IMR-90 (cell line): ENCODE measurements at regions not wholly inside any gene's neighbourhood (a gene's known extent, or its start where the extent isn't known, plus 50 kb on each side); places are given as distances from the start of the nearest gene placed in this dataset.

Experiments used
- ATAC-seq: fragments of 200-7000 bp; cut with Tn5 transposase; 2 replicates; pipeline ENCODE4 v1.9.1; 2020; ENCODE audit warnings: low read depth, mild to moderate bottlenecking, moderate library complexity
- BruUV-seq: library from RNA; stranded (reverse); fragments of 400-500 nt; replicated peaks from 2 replicates; lab custom pipeline; 2021; lab: Mats Ljungman, UMichigan
- CTCF ChIA-PET: fragments of 300-600 bp; formaldehyde crosslinking; extraction: SDS; loops from one replicate; lab custom pipeline; 2021; ENCODE audit warnings: antibody characterized with exemption; lab: Yijun Ruan, JAX
- POLR2A ChIA-PET: fragments of 300-600 bp; sonication (Branson Sonifier 250); formaldehyde crosslinking; loops from one replicate; lab custom pipeline; 2022; ENCODE audit warnings: antibody characterized with exemption; ENCODE audit not compliant: unreplicated experiment; lab: Charles Lee
- DNase-seq: peaks from one replicate; pipeline ENCODE4 v3.0.0; 2013
- H2AFZ ChIP-seq: replicated peaks from 2 replicates; pipeline ENCODE3; 2013; ENCODE audit warnings: low read length, mild to moderate bottlenecking; ENCODE audit not compliant: poor library complexity
- H2AK5ac ChIP-seq: 2 replicates; pipeline ENCODE4 v1.6.1; 2013; ENCODE audit warnings: low read depth, low read length, inconsistent platforms
- H2AK9ac ChIP-seq: replicated peaks from 2 replicates; pipeline ENCODE3; 2013; ENCODE audit warnings: mild to moderate bottlenecking, low read depth, low read length, moderate library complexity; ENCODE audit not compliant: poor library complexity
- H2BK120ac ChIP-seq: 2 replicates; pipeline ENCODE4 v1.6.1; 2013; ENCODE audit warnings: low read depth, low read length, inconsistent platforms
- H2BK15ac ChIP-seq: 3 replicates; pipeline ENCODE4 v1.6.1; 2013; ENCODE audit warnings: low read depth, low read length, inconsistent platforms
- H2BK20ac ChIP-seq: 2 replicates; pipeline ENCODE4 v1.6.1; 2013; ENCODE audit warnings: low read depth, mild to moderate bottlenecking, inconsistent platforms, low read length, moderate library complexity
- H2BK5ac ChIP-seq: 2 replicates; pipeline ENCODE4 v1.6.1; 2013; ENCODE audit warnings: mild to moderate bottlenecking, low read depth, low read length, inconsistent platforms; ENCODE audit not compliant: poor library complexity, severe bottlenecking
- H3K14ac ChIP-seq: replicated peaks from 2 replicates; pipeline ENCODE4 v1.6.1; 2013; ENCODE audit warnings: low read depth, low read length, inconsistent platforms
- H3K18ac ChIP-seq: 2 replicates; pipeline ENCODE4 v1.6.1; 2013; ENCODE audit warnings: low read depth, low read length, control low read depth
- H3K23ac ChIP-seq: 2 replicates; pipeline ENCODE4 v1.6.1; 2013; ENCODE audit warnings: low read depth, low read length, inconsistent platforms
- H3K27ac ChIP-seq: 2 replicates; pipeline ENCODE4 v1.5.1; 2013; ENCODE audit warnings: mild to moderate bottlenecking, control low read depth, low read length; ENCODE audit not compliant: insufficient read depth
- H3K27me3 ChIP-seq: 2 replicates; pipeline ENCODE4 v1.6.1; 2013; ENCODE audit warnings: low read length; ENCODE audit not compliant: control insufficient read depth, insufficient read depth
- H3K36me3 ChIP-seq: 2 replicates; pipeline ENCODE4 v1.6.1; 2013; ENCODE audit warnings: low read length, mixed read lengths; ENCODE audit not compliant: control insufficient read depth, insufficient read depth
- H3K4ac ChIP-seq: 2 replicates; pipeline ENCODE4 v1.6.1; 2013; ENCODE audit warnings: low read depth, low read length, inconsistent platforms
- H3K4me1 ChIP-seq: 2 replicates; pipeline ENCODE4 v1.6.1; 2013; ENCODE audit warnings: low read length, mixed read lengths; ENCODE audit not compliant: control insufficient read depth, insufficient read depth
- H3K4me2 ChIP-seq: 2 replicates; pipeline ENCODE4 v1.6.1; 2013; ENCODE audit warnings: low read depth, mild to moderate bottlenecking, control low read depth, low read length, moderate library complexity
- H3K4me3 ChIP-seq: 2 replicates; pipeline ENCODE4 v1.5.1; 2013; ENCODE audit warnings: low read depth, mild to moderate bottlenecking, control low read depth, low read length, moderate library complexity; ENCODE audit not compliant: insufficient read depth
- H3K56ac ChIP-seq: 2 replicates; pipeline ENCODE4 v1.6.1; 2013; ENCODE audit warnings: low read length, inconsistent platforms; ENCODE audit not compliant: insufficient read depth; ENCODE audit errors: extremely low read depth
- H3K79me1 ChIP-seq, 2 experiments: 2 replicates each; pipeline ENCODE4 v1.6.1; 2013; ENCODE audit warnings: low read length in 2 of 2, inconsistent platforms in 1 of 2, low read depth in 1 of 2
- H3K9ac ChIP-seq: 2 replicates; pipeline ENCODE4 v1.6.1; 2013; ENCODE audit warnings: low read depth, low read length, control low read depth
- H3K9me1 ChIP-seq: 2 replicates; pipeline ENCODE4 v1.6.1; 2013; ENCODE audit warnings: low read length, inconsistent platforms; ENCODE audit not compliant: insufficient read depth
- H3K9me3 ChIP-seq: 2 replicates; pipeline ENCODE4 v1.6.1; 2013; ENCODE audit warnings: low read length; ENCODE audit not compliant: control insufficient read depth, insufficient read depth
- H4K20me1 ChIP-seq: 2 replicates; pipeline ENCODE4 v1.6.1; 2013; ENCODE audit warnings: low read length, inconsistent platforms; ENCODE audit not compliant: insufficient read depth
- H4K5ac ChIP-seq: 2 replicates; pipeline ENCODE4 v1.6.1; 2013; ENCODE audit warnings: mild to moderate bottlenecking, low read depth, low read length, control low read depth
- H4K8ac ChIP-seq, 2 experiments: 2 replicates each; pipeline ENCODE4 v1.6.1; 2013; ENCODE audit warnings: low read depth in 2 of 2, low read length in 2 of 2, control low read depth in 1 of 2, inconsistent platforms in 1 of 2
- H4K91ac ChIP-seq: 2 replicates; pipeline ENCODE4 v1.6.1; 2013; ENCODE audit warnings: low read depth, low read length, inconsistent platforms; ENCODE audit not compliant: insufficient read depth
- BHLHE40 ChIP-seq: fragments of 150-350 bp; IDR thresholded peaks from 2 replicates; pipeline ENCODE4 v1.6.1; 2016; ENCODE audit warnings: mild to moderate bottlenecking, low read depth, low read length
- CEBPB ChIP-seq: IDR thresholded peaks from 2 replicates; pipeline ENCODE4 v1.6.1; 2012; ENCODE audit warnings: low read depth, low read length, improper control_type of control experiment
- CHD1 ChIP-seq: IDR thresholded peaks from 2 replicates; pipeline ENCODE4 v1.6.1; 2012; ENCODE audit warnings: low read depth, low read length, improper control_type of control experiment
- CTCF ChIP-seq: conservative IDR thresholded peaks from 2 replicates; pipeline ENCODE4 v1.5.1; 2012; ENCODE audit warnings: mild to moderate bottlenecking, low read depth, low read length, improper control_type of control experiment
- ELK1 ChIP-seq: fragments of 150-350 bp; IDR thresholded peaks from 2 replicates; pipeline ENCODE4 v1.6.1; 2016; ENCODE audit warnings: low read depth, mild to moderate bottlenecking, low read length, moderate library complexity, borderline replicate concordance
- FOS ChIP-seq: fragments of 150-350 bp; IDR thresholded peaks from 2 replicates; pipeline ENCODE4 v1.6.1; 2016; ENCODE audit warnings: low read depth, low read length
- MAFK ChIP-seq: IDR thresholded peaks from 2 replicates; pipeline ENCODE4 v1.6.1; 2012; ENCODE audit warnings: low read depth, low read length, improper control_type of control experiment
- MAZ ChIP-seq: IDR thresholded peaks from 2 replicates; pipeline ENCODE4 v1.6.1; 2012; ENCODE audit warnings: low read depth, mild to moderate bottlenecking, low read length, improper control_type of control experiment, moderate library complexity, borderline replicate concordance
- NFE2L2 ChIP-seq: fragments of 150-350 bp; IDR thresholded peaks from 2 replicates; pipeline ENCODE4 v1.6.1; 2016; ENCODE audit warnings: low read depth, mild to moderate bottlenecking, low read length
- POLR2A ChIP-seq: IDR thresholded peaks from 2 replicates; pipeline ENCODE4 v1.6.1; 2012; ENCODE audit warnings: mild to moderate bottlenecking, low read depth, low read length
- RAD21 ChIP-seq: IDR thresholded peaks from 2 replicates; pipeline ENCODE4 v1.6.1; 2012; ENCODE audit warnings: low read length, improper control_type of control experiment
- RCOR1 ChIP-seq: IDR thresholded peaks from 2 replicates; pipeline ENCODE4 v1.6.1; 2012; ENCODE audit warnings: mild to moderate bottlenecking, low read length, improper control_type of control experiment; ENCODE audit not compliant: insufficient replicate concordance
- RFX5 ChIP-seq: IDR thresholded peaks from 2 replicates; pipeline ENCODE4 v1.8.0; 2012; ENCODE audit warnings: low read depth, mild to moderate bottlenecking, low read length, moderate library complexity
- SMC3 ChIP-seq: fragments of 150-350 bp; IDR thresholded peaks from 2 replicates; pipeline ENCODE4 v1.6.1; 2016; ENCODE audit warnings: low read depth, mild to moderate bottlenecking, antibody characterized with exemption, low read length, moderate library complexity
- USF2 ChIP-seq: fragments of 150-350 bp; IDR thresholded peaks from 2 replicates; pipeline ENCODE4 v1.6.1; 2017; ENCODE audit warnings: mild to moderate bottlenecking, antibody characterized with exemption, low read length, low read depth
- WGBS, 2 experiments: methylation state at CpG; one replicate each; pipeline versions ENCODE4 v1.1.5 to v1.1.7; 2013; ENCODE audit warnings: missing lambda C conversion rate in 2 of 2; ENCODE audit not compliant: insufficient read length in 1 of 2; ENCODE audit errors: extremely low coverage in 2 of 2; 5-methylcytosine and 5-hydroxymethylcytosine counted together
- dilution Hi-C: fragments of 300-500 bp; cut with HindIII; formaldehyde crosslinking; loops from one replicate; pipeline ENCODE4 v1.14.3; 2018; ENCODE audit warnings: low sequenced_read_pairs; ENCODE audit not compliant: unreplicated experiment
- in situ Hi-C: fragments of 300-500 bp; cut with MboI; formaldehyde crosslinking; loops from 3 replicates; pipeline ENCODE4 v1.14.3; 2019; ENCODE audit warnings: low sequenced_read_pairs, inconsistent platforms, mixed read lengths
- intact Hi-C: fragments of 100-400 bp; cut with micrococcal nuclease; formaldehyde crosslinking; loops from 2 replicates; pipeline ENCODE4 v1.10.0; 2022

- H3K27me3 ChIP-seq = no peaks in the 10 kb centered on the region
- TF ChIP-seq POLR2A = no peak
- TF ChIP-seq CTCF = peak; percentile 38
- no peak for TF ChIP-seq MAFK
- TF ChIP-seq ELK1 = no peak
- TF ChIP-seq FOS = no peak
- 0 out of 2 replicates have a peak, but pooled peaks have one; percentile 25 for TF ChIP-seq SMC3
- TF ChIP-seq NFE2L2 = no peak
- no peak for TF ChIP-seq RFX5
- no peak for TF ChIP-seq CHD1
- TF ChIP-seq RCOR1 = no peak
- TF ChIP-seq BHLHE40 = no peak
- no peak for TF ChIP-seq CEBPB
- peak; percentile 41 for TF ChIP-seq RAD21
- no peak for TF ChIP-seq USF2
- no peak for TF ChIP-seq MAZ
- H3K4me1 ChIP-seq = no peaks in the 10 kb centered on the region
- no peak overlapping the region for H3K4me3 ChIP-seq
- H4K5ac ChIP-seq = no peak overlapping the region
- ChIA-PET POLR2A (no interaction called here), CTCF (interaction anchor here (0.5 to 1.2 kb wide), 3 partner anchors 16 to 747 kb away, joined by 3 read pairs; no protein-coding TSS in a partner anchor)
- no peak overlapping the region for H2BK5ac ChIP-seq
- H3K9ac ChIP-seq = no peak overlapping the region
- H4K8ac ChIP-seq = no peak overlapping the region
- no peak overlapping the region for H2AFZ ChIP-seq
- no peak overlapping the region for H3K4me2 ChIP-seq
- H3K79me1 ChIP-seq = no peaks in the 10 kb centered on the region
- H2AK5ac ChIP-seq = no peak overlapping the region
- H3K9me1 ChIP-seq = no peaks in the 10 kb centered on the region
- H4K20me1 ChIP-seq = no peaks in the 10 kb centered on the region
- H3K36me3 ChIP-seq = no peaks in the 10 kb centered on the region
- dilution Hi-C loops (no loop called here), intact Hi-C loops (loop anchor here (1.0 kb wide), 1 partner anchor 415 kb away; no protein-coding TSS in a partner anchor), in situ Hi-C loops (no loop called here)
- no peak overlapping the region for H4K91ac ChIP-seq
- no peak overlapping the region for H3K18ac ChIP-seq
- H3K9me3 ChIP-seq = no peaks in the 10 kb centered on the region
- no TSS peak for BruUV-seq
- H3K4ac ChIP-seq = no peak overlapping the region
- DNase-seq = peak; percentile 7
- ATAC-seq = peak; percentile 94
- WGBS, 2 experiments = no CpG with 5 or more reads among the region's 1 CpG
- no peak overlapping the region for H2BK15ac ChIP-seq
- H3K23ac ChIP-seq = no peak overlapping the region
- no peak overlapping the region for H2BK120ac ChIP-seq
- no peak overlapping the region for H2AK9ac ChIP-seq
- H3K14ac ChIP-seq = no peak overlapping the region
- H3K27ac ChIP-seq = no peak overlapping the region
- H3K56ac ChIP-seq = no peak overlapping the region
- H2BK20ac ChIP-seq = no peak overlapping the region
Measured at GRCh38 chr2:33681364-33681757, 82.3 kb upstream of the FAM98A start.
